ENCODE measurements at regions not wholly inside any gene's neighbourhood (a gene's known extent, or its start where the extent isn't known, plus 50 kb on each side); places are given as distances from the start of the nearest gene placed in this dataset.
"Not testable (repeated sequence)": the region's sequence is repeated elsewhere in the genome, so short reads cannot be mapped to it uniquely, and the experiment has no call there.

GRCh38 chr4:171281359-171281758 is 531.8 kb upstream of the GALNTL6 start:
- H3K36me3 ChIP-seq (ENCODE audit: control insufficient read depth, insufficient read depth, low read length), result no peaks in the 10 kb centered on the region
- H3K4me1 ChIP-seq (ENCODE audit: control insufficient read depth, insufficient read depth, low read length, poor library complexity, severe bottlenecking), result no peaks in the 10 kb centered on the region
- no peak overlapping the region for H3K4me3 ChIP-seq (ENCODE audit: extremely low read depth, insufficient read depth, low read length, poor library complexity, severe bottlenecking)
- 83 to 100% methylated on average over 1 to 2 of the region's 4 CpGs for WGBS, 2 experiments (ENCODE audit: insufficient coverage in 2 of 2)
- H3K9me3 ChIP-seq (ENCODE audit: control insufficient read depth, low read length), result no peaks in the 10 kb centered on the region
- H3K27ac ChIP-seq (ENCODE audit: low read depth, low read length, severe bottlenecking), result no peak overlapping the region

- H3K4me3 ChIP-seq (ENCODE audit: extremely low read depth, insufficient read depth, low read length, poor library complexity, severe bottlenecking), result no peak overlapping the region
- no peaks in the 10 kb centered on the region for H3K36me3 ChIP-seq (ENCODE audit: control insufficient read depth, insufficient read depth, low read length)
- H3K27ac ChIP-seq (ENCODE audit: low read depth, low read length, severe bottlenecking), result no peak overlapping the region
- WGBS, 2 experiments (ENCODE audit: insufficient coverage in 2 of 2), result 90% methylated on average over 1 of the region's 2 CpGs; no CpG with 5 or more reads in 1 of the 2 experiments
- H3K9me3 ChIP-seq (ENCODE audit: control insufficient read depth, low read length), result no peaks in the 10 kb centered on the region
- H3K4me1 ChIP-seq (ENCODE audit: control insufficient read depth, insufficient read depth, low read length, poor library complexity, severe bottlenecking), result no peaks in the 10 kb centered on the region
Measured at GRCh38 chr4:171279131-171279530, 534.1 kb upstream of the GALNTL6 start.

GRCh38 chr4:171266671-171267070 is 546.5 kb upstream of the GALNTL6 start:
- 72 to 84% methylated on average over 3 to 5 of the region's 6 CpGs for WGBS, 2 experiments (ENCODE audit: insufficient coverage in 2 of 2)

DNA sequence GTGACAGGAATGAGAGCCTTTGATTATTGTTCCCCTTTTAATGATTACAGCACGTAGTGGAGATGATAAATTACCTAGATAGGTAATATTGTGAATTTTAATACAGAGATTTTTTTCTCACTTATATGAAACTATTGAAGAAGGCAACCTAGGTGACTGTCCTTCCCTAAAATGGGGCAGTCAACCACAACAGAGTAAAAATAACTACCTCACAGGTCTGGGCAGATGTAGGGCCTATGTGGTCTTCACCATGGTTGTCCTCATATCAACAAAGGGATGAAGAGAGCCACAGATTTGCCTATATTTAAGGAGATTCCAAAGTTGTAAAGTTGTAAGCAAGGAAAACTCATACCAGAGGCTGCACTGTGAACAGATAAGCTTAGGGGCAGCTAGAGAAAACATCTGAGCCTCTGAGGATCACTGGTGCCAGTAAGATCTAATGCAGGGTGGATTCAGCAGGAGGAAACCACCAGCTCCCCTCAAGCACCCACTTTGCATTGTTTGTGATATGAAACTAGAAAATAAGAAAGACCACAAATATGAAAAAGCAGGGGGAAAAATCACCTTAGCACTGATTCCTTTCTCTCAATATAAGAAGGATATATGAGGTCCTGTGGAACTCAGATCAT is 547.9 kb upstream of the GALNTL6 start:
- Histone ChIP-seq H3K4me1 (ENCODE audit: control insufficient read depth, insufficient read depth, low read length, poor library complexity, severe bottlenecking) (no peaks in the 10 kb centered on the region), H3K27ac (ENCODE audit: low read depth, low read length, severe bottlenecking) (no peak overlapping the region), H3K4me3 (ENCODE audit: extremely low read depth, insufficient read depth, low read length, poor library complexity, severe bottlenecking) (no peak overlapping the region), H3K36me3 (ENCODE audit: control insufficient read depth, insufficient read depth, low read length) (no peaks in the 10 kb centered on the region), H3K9me3 (ENCODE audit: control insufficient read depth, low read length) (no peaks in the 10 kb centered on the region)
- no CpG with 5 or more reads among the region's 1 CpG for WGBS, 2 experiments (ENCODE audit: insufficient coverage in 2 of 2)

More at GRCh38 chr4:171266671-171267070, 546.5 kb upstream of the GALNTL6 start:
- H3K27ac ChIP-seq (ENCODE audit: low read depth, low read length, severe bottlenecking), result no peak overlapping the region
- no peaks in the 10 kb centered on the region for H3K9me3 ChIP-seq (ENCODE audit: control insufficient read depth, low read length)
- H3K36me3 ChIP-seq (ENCODE audit: control insufficient read depth, insufficient read depth, low read length), result no peaks in the 10 kb centered on the region
- H3K4me1 ChIP-seq (ENCODE audit: control insufficient read depth, insufficient read depth, low read length, poor library complexity, severe bottlenecking), result no peaks in the 10 kb centered on the region
- no peak overlapping the region for H3K4me3 ChIP-seq (ENCODE audit: extremely low read depth, insufficient read depth, low read length, poor library complexity, severe bottlenecking)

DNA sequence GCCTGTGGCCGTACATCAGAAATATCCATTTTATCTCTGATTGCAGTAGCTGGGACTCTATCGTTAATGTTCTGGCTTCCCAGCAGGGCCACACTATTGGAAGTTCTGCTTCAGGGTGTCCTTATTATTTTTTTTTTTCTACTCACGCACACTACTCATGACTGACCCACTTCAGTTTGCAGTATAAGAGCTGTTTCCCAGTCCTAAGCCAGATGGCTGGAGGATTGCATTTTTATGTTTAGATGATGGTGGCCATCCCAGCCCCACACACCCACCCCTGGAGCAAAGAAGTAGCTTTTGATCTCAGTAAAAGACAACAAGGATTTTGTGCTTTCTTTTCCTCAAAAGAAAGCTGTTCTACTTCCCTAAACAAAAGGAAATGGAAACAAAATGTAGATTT is 557.0 kb upstream of the GALNTL6 start:
- 88 to 100% methylated on average over 1 to 2 of the region's 3 CpGs for WGBS, 2 experiments (ENCODE audit: insufficient coverage in 2 of 2)

GRCh38 chr4:171246948-171247347 is 566.3 kb upstream of the GALNTL6 start:
- Histone ChIP-seq H3K4me1 (ENCODE audit: control insufficient read depth, insufficient read depth, low read length, poor library complexity, severe bottlenecking) (no peaks in the 10 kb centered on the region), H3K9me3 (ENCODE audit: control insufficient read depth, low read length) (no peaks in the 10 kb centered on the region), H3K4me3 (ENCODE audit: extremely low read depth, insufficient read depth, low read length, poor library complexity, severe bottlenecking) (no peak overlapping the region), H3K27ac (ENCODE audit: low read depth, low read length, severe bottlenecking) (no peak overlapping the region), H3K36me3 (ENCODE audit: control insufficient read depth, insufficient read depth, low read length) (no peaks in the 10 kb centered on the region)

More for the DNA sequence above, 557.0 kb upstream of the GALNTL6 start:
- Histone ChIP-seq H3K9me3 (ENCODE audit: control insufficient read depth, low read length) (no peaks in the 10 kb centered on the region), H3K27ac (ENCODE audit: low read depth, low read length, severe bottlenecking) (no peak overlapping the region), H3K4me1 (ENCODE audit: control insufficient read depth, insufficient read depth, low read length, poor library complexity, severe bottlenecking) (no peaks in the 10 kb centered on the region), H3K4me3 (ENCODE audit: extremely low read depth, insufficient read depth, low read length, poor library complexity, severe bottlenecking) (no peak overlapping the region), H3K36me3 (ENCODE audit: control insufficient read depth, insufficient read depth, low read length) (no peaks in the 10 kb centered on the region)

GRCh38 chr4:171242831-171243230 is 570.4 kb upstream of the GALNTL6 start:
- Histone ChIP-seq H3K27ac (ENCODE audit: low read depth, low read length, severe bottlenecking) (no peak overlapping the region), H3K36me3 (ENCODE audit: control insufficient read depth, insufficient read depth, low read length) (no peaks in the 10 kb centered on the region), H3K9me3 (ENCODE audit: control insufficient read depth, low read length) (no peaks in the 10 kb centered on the region), H3K4me1 (ENCODE audit: control insufficient read depth, insufficient read depth, low read length, poor library complexity, severe bottlenecking) (no peaks in the 10 kb centered on the region), H3K4me3 (ENCODE audit: extremely low read depth, insufficient read depth, low read length, poor library complexity, severe bottlenecking) (no peak overlapping the region)
- 100% methylated on average over 1 of the region's 2 CpGs; no CpG with 5 or more reads in 1 of the 2 experiments for WGBS, 2 experiments (ENCODE audit: insufficient coverage in 2 of 2)

DNA sequence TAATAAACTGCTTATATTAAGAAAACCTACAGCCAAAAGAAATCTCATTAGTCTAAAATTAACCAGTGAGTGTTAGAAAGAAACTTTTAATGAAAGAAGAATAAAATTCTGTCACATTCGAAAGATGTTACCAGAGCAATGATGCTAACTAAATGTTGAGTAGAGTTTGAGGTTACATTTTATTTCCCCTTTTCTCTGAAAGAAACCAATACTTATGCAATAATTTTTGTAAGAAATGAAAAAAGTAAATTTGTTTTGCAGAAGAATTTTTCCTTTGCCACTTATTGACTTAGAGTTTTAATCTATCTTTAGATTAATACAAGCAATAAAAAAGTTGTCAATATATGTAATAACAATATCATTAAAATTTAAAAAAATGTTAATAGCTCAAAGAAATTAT is 574.0 kb upstream of the GALNTL6 start:
- H3K4me3 ChIP-seq (ENCODE audit: extremely low read depth, insufficient read depth, low read length, poor library complexity, severe bottlenecking), result no peak overlapping the region
- no peaks in the 10 kb centered on the region for H3K9me3 ChIP-seq (ENCODE audit: control insufficient read depth, low read length)
- no CpG with 5 or more reads among the region's 1 CpG for WGBS, 2 experiments (ENCODE audit: insufficient coverage in 2 of 2)
- no peaks in the 10 kb centered on the region for H3K36me3 ChIP-seq (ENCODE audit: control insufficient read depth, insufficient read depth, low read length)
- no peaks in the 10 kb centered on the region for H3K4me1 ChIP-seq (ENCODE audit: control insufficient read depth, insufficient read depth, low read length, poor library complexity, severe bottlenecking)
- no peak overlapping the region for H3K27ac ChIP-seq (ENCODE audit: low read depth, low read length, severe bottlenecking)

- Histone ChIP-seq H3K4me3 (ENCODE audit: extremely low read depth, insufficient read depth, low read length, poor library complexity, severe bottlenecking) (no peak overlapping the region), H3K4me1 (ENCODE audit: control insufficient read depth, insufficient read depth, low read length, poor library complexity, severe bottlenecking) (no peaks in the 10 kb centered on the region), H3K27ac (ENCODE audit: low read depth, low read length, severe bottlenecking) (no peak overlapping the region), H3K36me3 (ENCODE audit: control insufficient read depth, insufficient read depth, low read length) (no peaks in the 10 kb centered on the region), H3K9me3 (ENCODE audit: control insufficient read depth, low read length) (no peaks in the 10 kb centered on the region)
- 100% methylated on average over 1 of the region's 3 CpGs; no CpG with 5 or more reads in 1 of the 2 experiments for WGBS, 2 experiments (ENCODE audit: insufficient coverage in 2 of 2)
Measured at GRCh38 chr4:171235521-171235920, 577.7 kb upstream of the GALNTL6 start.

DNA sequence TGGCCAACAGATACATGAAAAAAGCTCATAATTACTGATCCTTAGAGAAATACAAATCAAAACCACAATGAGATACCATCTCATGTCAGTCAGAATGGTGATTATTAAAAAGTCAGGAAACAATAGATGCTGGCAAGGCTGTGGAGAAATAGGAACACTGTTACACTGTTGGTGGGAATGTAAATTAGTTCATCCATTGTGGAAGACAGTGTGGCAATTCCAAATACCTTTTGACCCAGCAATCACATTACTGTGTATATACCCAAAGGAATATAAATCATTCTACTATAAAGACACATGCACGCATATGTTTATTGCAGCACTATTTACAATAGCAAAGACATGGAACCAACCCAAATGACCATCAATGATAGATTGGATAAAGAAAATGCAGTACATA is 583.9 kb upstream of the GALNTL6 start:
- H3K9me3 ChIP-seq (ENCODE audit: control insufficient read depth, low read length); H3K36me3 ChIP-seq (ENCODE audit: control insufficient read depth, insufficient read depth, low read length); H3K27ac ChIP-seq (ENCODE audit: low read depth, low read length, severe bottlenecking); H3K4me3 ChIP-seq (ENCODE audit: extremely low read depth, insufficient read depth, low read length, poor library complexity, severe bottlenecking); H3K4me1 ChIP-seq (ENCODE audit: control insufficient read depth, insufficient read depth, low read length, poor library complexity, severe bottlenecking): not testable (repeated sequence)
- no CpG with 5 or more reads among the region's 1 CpG for WGBS, 2 experiments (ENCODE audit: insufficient coverage in 2 of 2)

GRCh38 chr4:171221181-171221580 is 592.0 kb upstream of the GALNTL6 start:
- Histone ChIP-seq H3K9me3 (ENCODE audit: control insufficient read depth, low read length) (no peaks in the 10 kb centered on the region), H3K36me3 (ENCODE audit: control insufficient read depth, insufficient read depth, low read length) (no peaks in the 10 kb centered on the region), H3K27ac (ENCODE audit: low read depth, low read length, severe bottlenecking) (no peak overlapping the region), H3K4me1 (ENCODE audit: control insufficient read depth, insufficient read depth, low read length, poor library complexity, severe bottlenecking) (no peaks in the 10 kb centered on the region), H3K4me3 (ENCODE audit: extremely low read depth, insufficient read depth, low read length, poor library complexity, severe bottlenecking) (no peak overlapping the region)
- WGBS, 2 experiments (ENCODE audit: insufficient coverage in 2 of 2), result 68 to 94% methylated on average over 3 to 4 of the region's 7 CpGs

All from mesodermal cell (in vitro differentiated cells).